Stimulated activated CD4-positive, alpha-beta T cell treated with anti-CD3 and anti-CD28 coated beads, Interleukin-1b, Interleukin-23, amount 100 ng/mL, for 1 hour (primary cell): ENCODE measurements at regions not wholly inside any gene's neighbourhood (a gene's known extent, or its start where the extent isn't known, plus 50 kb on each side); places are given as distances from the start of the nearest gene placed in this dataset.

Experiments used
- DNase-seq, 2 donors: peaks; one replicate each; pipeline ENCODE4 v3.0.0-alpha.2; 2020; ENCODE audit warnings: low read depth in 2 of 2

DNA sequence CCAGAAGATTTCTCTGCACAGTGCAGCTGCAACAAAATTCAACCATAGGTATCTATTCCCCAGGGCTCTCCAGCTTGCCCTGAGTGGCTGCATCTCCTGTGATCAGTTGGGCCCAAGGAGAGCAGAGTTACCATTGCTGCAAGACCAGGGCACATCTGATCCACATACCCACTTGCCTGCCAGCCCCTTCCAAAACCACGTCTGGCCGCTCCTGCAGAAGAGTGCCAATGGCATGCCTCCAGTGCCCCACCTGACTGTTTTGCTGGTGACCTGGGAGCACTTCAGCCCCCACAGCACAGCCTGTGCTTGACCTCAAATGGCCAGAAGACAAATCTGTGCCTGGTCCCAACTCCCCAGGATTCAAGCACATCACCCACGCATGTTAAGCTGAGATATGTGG, 526.1 kb upstream of the GBE1 start:
- no peak for DNase-seq

DNA sequence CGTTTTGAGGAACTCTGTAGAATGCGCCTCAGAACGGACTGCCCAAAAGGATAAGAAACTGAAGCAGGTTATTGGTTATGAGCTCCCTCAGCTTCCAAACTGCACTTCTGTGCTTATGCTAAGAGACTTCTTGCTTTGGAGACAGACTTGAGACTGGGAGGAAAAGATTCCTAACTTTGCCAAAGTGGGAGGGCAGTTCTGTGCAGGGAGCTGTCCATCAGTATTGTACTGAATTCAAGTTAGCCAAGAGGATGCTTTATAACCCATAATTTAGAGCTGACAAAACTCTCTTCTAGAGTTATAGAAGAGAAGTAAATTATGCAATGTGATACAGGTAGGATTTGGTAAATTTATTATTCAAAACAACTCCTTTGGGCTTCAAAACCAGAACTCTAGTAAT, 519.8 kb upstream of the GBE1 start:
- no peak for DNase-seq

DNA sequence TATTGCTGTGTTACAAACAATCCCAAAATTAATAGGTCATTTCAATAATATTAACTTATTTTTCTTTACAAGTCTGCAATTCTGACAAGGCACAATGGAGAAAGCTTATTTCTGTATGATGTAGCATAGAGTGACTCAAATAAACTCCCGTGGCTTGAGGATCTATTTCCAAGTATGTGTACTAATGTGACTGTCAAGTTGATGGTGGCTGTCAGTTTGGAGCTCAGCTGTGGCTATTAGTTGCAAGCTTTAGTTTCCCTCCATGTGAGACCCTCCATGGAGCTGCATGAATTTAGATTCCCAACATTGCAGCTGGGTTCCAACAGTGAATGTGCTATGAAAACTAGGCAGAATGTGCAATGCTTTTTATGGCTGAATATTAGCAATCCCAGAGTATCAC, 515.5 kb upstream of the GBE1 start:
- no peak for DNase-seq

DNA sequence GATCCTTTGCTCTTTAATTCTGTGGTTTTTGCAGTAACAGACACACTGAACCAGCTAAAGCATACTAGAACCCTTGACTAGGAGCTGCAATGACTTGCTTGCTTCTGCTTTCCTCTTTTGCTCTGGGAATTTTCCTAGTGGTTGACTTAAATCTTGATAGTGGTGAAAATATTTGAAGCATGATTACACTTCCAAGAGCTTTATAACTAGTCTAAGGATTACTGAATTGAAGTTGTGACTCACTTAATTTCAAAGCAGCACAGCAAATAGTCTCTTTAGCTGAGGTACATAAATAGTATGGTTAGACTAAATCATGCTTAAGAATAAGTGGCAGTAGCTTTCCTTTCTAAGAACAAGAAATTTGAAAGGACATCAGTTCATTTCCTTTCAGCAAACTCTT, 513.5 kb upstream of the GBE1 start:
- DNase-seq, result no peak

DNA sequence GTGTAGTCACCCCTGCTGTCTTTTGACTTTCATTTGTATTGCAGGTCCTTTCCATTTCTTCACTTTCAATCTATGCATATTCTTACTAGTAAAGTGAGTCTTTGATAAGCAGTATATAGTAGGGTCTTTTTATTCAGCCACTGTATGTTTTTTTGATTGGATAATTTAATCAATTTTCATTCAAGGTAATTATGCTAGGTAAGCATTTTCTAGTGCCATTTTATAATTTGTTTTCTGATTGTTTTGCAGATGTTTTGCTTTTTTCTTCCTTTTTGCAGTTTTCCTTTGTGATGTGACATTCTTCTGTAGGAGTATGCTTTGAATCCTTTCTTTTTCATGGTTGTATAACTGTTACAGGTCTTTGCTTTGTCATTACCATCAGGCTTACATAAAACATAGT, 504.3 kb upstream of the GBE1 start:
- DNase-seq, result no peak

DNA sequence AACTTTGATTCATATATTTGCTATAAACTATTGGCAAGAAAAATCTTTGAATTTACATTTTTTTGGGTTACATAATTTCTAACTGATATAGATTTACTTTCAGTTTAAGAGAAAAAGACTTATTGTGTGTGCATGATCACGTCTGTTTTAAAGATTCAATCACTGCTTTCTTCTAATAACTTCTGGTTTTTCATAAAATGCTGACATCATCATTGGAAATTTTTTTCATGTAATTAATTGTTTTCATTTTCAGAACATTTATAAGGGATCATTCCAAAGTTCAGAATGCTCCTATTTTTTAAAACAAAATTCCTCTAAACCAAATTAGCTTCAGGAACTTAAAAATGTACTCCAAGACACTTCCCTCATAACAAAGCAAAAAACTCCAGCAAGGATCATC, 500.7 kb upstream of the GBE1 start:
- DNase-seq, result no peak

DNA sequence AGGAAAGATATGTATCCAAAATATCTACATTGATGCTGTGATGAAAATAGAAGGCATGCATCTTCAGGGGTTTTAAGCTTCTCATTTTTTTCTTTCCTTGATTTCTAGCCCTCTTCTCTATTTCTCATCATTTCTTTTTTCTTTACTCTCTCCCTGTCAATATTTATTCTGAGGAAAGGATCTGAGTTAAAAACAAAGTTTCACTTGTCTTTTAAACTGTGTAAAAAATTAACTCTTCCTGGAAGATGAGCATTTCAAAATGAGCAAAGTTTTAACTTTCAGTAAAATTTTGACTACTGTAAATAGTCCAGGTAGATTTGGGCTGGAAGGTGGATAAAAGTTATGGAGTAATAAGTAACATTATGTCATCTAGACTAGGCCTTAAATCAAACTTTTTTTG, 500.2 kb upstream of the GBE1 start:
- no peak for DNase-seq

DNA sequence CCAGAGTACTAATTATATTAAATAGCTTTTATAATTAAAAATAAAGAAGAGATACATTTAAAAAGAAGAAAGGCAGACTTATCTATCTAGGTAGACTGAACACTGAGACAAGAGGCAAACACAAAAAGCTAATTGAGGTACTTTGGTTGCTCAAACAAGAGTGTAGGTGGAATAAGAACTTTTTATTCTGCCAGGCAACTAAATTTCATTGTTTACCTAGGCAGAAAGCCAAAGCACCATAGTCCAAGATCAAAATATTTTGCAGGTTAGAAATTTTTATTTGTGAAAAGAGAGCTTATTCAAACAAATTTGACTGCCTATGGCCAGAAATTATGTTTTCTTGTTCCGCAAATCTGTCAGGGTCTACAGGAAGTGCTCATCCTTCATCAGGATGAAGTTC, 499.6 kb upstream of the GBE1 start:
- DNase-seq, result no peak

DNA sequence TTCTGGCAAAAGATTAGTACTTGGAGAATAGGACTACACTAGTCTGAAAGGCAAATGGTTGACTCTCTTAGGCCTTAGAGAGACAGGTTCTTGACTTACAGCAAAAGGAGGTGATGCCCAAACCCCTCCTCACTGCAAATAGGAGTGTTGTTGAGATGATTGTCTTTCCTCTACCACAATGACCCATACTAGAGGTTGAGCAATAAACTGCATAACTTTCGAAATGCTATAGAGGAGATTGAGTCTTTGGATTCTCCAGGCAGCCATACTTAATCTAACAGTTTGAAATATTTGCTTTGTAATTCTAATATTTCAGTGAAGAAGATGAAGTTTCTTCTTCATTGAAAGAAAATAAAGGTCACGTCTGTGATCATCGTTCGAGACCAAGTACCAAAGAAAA, 498.5 kb upstream of the GBE1 start:
- DNase-seq, result no peak

DNA sequence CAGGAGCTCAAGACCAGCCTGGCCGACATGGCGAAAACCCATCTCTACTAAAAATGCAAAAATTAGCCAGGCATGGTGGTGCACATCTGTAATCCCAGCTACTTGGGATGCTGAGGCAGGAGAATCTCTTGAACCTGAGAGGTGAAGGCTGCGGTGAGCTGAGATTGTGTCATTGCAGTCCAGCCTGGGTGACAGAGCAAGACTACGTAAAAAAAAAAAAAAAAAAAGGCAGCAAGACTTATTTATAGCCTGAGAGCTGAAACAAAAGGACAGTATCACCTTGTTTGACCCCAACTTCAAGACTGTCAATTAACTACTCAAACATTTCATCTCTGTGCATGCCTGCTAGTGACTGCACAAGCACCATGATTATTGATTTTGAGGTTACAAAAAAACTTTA, 478.9 kb upstream of the GBE1 start:
- no peak for DNase-seq

DNA sequence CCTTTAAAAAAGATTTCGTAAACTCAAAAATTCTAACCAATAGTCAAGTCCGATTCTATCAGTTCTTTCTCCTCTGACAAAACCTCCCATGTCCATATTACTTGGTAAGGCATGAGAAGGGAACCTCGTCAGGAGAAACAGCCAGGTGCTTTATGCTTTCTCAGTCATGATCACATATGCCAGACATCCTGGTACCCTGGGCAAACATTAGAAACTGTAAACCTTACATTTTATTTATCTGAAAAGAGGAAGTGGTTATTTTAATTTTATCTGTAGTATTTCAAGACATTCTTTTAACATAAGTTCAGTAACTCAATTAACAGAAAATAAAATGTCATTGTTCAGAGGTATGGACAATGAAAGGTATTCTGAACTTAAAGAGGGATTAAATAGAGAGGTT, 474.8 kb upstream of the GBE1 start:
- DNase-seq, result no peak

DNA sequence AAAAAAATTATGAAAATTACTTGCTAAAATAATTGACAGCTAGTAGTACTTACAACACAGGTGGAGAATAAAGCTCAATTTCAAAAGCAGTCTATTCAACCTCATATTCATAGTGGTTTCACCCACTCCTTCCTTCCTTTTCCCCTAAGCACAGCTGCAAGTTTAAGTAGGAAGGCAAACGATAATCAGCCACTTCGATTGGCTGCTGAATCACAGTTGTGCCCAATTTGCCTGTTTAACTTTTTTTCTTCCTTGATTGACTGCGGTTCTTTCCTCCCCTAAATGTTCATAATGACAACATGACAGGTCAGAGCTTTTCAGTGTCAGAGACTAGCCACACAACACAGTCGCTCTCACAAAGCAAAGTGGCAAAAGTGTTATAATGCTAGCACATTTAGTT, 468.0 kb upstream of the GBE1 start:
- no peak for DNase-seq

DNA sequence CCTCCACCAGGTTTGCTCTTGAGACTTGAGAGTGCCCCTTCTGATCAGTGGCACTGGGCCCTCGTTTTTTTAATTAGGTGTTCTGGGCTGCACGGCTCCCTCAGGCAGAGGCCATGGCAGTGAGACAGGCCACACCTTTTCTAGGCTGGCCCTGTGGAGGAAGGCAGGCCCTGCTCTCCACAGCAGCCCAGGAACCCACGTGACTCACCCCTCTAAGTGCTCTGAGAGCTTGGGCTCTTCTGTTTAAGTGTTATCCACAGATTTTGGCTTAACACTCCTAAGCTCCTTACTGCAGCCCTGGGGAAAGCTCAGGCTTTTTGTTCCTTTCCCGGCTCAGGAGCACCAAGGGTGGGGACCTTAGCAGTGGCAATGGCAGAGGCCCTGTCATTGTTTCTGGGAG, 463.2 kb upstream of the GBE1 start:
- DNase-seq, result no peak

DNA sequence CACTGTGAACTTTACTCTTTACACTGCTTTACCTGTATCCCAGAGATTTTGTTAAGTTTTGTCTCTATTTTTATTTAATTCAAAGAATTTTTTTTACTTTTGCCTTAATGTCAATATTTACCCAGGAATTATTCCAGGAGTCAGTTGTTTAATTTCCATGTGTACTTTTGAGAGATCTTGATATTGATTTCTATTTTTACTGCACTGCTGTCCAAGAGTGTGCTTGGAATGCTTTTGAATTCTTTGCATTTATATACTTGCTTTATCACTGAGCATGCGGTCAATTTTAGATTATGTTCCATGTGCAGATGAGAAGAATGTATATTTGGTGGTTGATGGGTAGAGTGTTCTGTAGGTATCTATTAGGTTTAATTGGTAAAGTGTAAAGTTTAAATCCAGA, 461.0 kb upstream of the GBE1 start:
- no peak for DNase-seq

DNA sequence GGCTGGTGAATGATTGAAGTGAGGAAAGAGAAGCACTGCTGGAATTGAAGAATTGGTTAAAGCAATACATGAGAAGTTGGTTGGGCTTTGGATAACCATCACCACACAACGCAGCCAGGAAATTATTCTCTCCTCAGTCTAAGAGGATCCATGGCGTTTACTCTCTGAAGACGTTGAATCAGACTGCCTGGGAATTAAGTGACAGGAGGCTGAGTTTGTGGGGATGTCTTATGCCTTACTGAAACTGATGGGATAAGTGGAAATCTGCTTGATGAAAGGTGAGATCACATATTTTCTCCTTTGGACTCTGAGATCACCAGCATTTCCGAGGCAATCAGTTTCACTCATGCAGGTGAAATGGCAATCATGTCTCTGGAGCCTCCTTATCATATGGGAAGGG, 456.1 kb upstream of the GBE1 start:
- DNase-seq, result no peak

DNA sequence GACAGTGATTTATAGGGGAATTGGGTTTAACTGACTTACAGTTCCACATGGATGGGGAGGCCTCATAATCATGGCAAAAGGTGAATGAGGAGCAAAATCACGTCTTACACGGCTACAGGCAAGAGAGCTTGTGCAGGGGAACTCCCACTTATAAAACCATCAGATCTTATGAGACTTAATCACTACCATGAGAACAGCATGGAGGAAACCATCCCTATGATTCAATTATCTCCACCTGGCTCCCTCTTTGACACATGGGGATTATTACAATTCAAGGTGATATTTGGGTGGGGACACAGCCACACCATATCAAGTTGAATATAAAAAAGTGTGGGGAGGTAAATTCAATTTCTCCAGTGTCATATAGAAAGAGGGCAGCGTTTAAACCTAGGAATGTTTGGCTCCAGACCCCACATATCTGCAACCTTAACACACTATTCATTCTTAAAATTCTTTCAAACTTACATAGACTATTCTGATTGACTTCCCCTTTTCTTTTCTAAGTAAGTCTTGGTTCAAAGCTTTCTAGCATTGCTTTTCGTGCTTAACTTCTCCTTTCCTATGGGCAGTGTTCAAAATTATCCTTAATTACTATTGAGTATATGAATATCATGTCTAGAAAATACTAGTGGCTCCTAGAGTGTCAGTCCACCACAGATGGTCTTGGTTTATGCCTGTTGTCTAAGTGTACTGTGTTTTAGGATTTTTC, 446.7 kb upstream of the GBE1 start:
- DNase-seq, result no peak

DNA sequence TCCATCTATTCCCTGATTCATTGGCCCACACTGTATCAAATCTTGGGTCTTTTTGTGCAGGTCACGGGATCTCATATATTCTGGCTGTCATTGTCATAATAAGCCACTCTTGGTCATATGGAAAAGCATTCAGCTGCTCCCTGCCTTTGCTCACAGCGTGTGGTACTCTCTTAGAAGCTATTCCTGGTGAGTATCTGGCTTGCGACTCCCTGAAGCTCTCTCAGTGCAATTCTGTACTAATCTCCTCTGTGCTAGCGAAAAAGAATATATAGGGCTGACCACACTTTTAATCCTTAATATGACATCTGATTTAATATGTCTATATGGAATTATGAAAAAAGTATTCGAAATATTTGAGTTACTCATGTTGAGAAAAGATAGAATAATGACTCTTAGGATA, 440.8 kb upstream of the GBE1 start:
- DNase-seq, result no peak

DNA sequence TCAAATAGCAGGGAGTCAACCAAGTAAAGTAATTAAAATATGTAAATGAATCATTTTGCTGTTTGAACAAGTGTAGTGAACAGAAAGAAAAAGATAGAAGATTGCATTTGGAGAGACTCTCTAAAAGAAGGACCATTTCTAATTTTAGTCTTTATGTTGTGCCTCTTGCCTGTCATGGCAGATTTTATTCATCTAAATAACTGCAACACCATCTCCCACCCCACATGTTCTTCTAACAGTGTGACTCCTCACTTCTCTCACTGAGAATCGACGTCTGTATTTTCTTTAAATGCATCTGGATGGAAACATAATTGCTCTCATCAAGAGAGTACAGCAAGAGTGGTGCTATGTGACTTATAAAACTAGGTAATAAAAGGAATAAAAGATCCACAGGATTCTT, 439.9 kb upstream of the GBE1 start:
- no peak for DNase-seq

DNA sequence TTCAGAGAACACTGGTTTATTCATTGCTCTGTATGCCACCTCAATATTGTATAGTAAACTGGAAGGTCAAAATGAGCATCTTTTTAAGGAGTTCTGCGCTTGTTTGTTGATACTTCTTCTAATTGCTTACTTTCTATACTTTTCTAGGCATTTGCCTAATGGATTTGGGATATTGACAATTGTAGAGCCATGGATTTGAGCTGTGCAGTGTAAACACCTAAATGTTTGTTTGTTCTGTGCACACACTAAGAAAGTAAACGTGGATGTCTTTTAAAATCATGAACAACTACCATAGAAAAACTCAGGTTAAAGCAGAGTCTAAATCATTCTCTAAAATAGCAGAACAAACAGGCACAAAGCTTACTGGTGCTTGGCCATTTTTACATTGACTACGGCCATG, 436.6 kb upstream of the GBE1 start:
- DNase-seq, result no peak

DNA sequence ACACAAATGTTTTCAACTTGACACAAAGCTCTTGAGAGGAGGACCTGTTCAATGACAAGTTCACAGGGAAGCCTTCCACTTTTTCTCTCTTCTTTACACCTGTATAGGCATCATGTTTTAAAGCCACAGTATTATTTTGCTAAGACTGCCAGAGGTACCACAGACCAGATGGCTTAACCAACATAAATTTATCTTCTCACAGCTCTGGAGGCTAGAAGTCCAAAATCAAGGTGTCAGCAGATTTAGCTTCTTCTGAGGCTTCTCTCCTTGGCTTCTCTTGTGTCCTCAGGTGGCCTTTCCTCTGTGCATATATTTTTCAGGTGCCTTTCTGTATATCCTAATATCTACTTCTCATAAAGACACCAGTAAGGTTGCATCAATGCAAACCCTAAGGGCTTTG, 435.2 kb upstream of the GBE1 start:
- DNase-seq, result no peak

DNA sequence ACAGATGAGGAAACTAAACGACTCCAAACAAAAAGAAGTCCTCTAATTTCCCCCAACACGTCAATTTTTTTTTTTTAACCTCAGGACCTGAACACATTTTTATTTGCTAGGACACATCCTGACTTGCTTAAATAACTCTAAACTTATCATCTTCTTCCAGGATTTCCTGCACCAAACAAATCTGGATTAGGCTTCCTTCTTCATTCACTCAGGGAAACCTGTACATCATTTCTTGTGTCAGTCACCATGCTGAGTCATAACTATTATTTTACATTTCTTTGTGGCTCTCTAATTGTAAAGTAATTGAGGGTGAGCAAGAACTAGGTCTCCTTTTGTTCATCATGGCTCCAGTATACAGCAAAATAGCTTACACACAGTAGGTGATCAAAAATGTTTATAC, 433.4 kb upstream of the GBE1 start:
- no peak for DNase-seq

DNA sequence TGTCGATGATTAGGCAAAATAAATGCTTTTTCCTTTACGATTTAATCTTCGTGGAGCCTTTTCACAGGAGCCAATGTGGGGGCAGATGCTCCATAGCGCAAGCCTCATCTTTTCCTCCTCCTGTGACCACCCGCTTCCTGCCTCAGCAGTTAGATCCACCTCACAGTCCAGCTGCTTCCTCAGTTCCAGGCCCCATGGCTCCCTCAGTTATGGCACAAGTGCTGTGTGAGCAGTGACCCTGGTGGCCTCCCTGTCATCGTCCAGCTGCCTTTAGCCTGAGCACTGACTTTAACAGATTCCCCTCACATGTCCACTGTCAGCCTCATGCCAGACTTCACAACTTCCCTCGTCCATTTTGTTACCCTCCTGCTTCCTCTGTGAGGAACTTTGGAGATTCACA, 424.6 kb upstream of the GBE1 start:
- DNase-seq, result no peak

DNA sequence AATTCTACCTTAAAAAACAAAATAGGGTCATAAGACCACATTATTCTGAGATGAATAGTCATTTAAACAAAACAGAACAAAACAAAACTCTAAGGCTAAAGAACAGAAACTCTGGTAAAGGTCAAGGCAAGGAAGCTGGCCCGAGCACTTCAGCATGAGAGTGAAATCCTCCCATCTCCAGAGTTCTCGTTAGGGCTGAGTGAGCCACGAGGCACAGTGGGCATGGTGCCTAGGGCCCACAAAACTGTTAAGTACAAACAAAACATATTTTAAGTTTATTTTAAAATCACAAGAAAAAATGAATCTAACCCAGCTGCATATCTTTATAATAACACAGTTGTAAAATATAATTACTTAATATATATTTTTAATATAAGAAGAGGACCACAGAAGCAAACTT, 417.8 kb upstream of the GBE1 start:
- DNase-seq, result no peak

DNA sequence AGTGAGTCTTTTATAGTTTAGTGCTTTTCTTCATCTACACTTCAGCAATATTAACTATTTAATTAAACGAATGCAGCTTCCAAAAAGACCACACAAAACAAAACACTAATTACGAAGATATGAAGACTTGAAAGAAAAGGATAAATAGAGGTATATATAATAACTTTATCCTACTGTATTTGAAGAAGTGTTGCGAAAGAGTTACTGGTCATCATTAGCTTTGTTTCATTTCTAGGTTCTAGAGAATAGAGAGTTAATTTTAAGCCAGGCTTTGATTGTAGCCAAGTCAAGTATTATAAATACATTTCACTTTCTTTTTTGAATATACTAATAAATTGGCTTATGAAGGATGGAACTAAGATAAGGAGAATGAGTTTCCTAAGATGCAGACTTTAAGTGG, 416.8 kb upstream of the GBE1 start:
- DNase-seq, result no peak

DNA sequence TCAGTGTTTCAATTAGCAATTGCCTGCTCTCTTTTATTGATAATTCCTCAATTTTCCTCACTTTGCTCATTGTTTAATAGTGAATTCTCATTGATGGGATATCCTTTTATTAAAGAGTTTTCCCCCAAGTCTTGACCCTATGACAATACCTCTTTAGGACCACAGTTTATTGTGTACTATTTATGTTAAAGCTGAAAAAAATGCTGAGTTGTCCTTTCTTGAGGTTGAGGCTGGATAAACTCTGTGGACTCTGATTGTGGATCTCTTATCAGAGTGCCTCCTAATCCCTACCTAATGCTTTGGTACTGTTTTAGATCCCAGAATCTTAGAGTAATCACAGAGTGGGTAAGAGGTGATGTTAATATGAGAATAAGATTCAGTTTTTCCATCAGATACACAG, 416.3 kb upstream of the GBE1 start:
- no peak for DNase-seq
